GM21825 (cell line): ENCODE measurements at regions not wholly inside any gene's neighbourhood (a gene's known extent, or its start where the extent isn't known, plus 50 kb on each side); places are given as distances from the start of the nearest gene placed in this dataset.
"Not testable (repeated sequence)": the region's sequence is repeated elsewhere in the genome, so short reads cannot be mapped to it uniquely, and the experiment has no call there.

Experiments used
- ATAC-seq: cut with Tn5 transposase; IDR thresholded peaks from one replicate; pipeline ENCODE4 v1.9.1; 2021; ENCODE audit warnings: mild to moderate bottlenecking, moderate library complexity; ENCODE audit not compliant: unreplicated experiment

- ATAC-seq, result no peak
Observed at GRCh38 chr2:149686136-149687051, 98.8 kb upstream of the MMADHC start.

GRCh38 chr2:149685401-149685800 lies 97.8 kb upstream of the MMADHC start:
- ATAC-seq, result not testable (repeated sequence)

GRCh38 chr2:149679286-149679685 lies 91.7 kb upstream of the MMADHC start:
- ATAC-seq, result no peak

DNA sequence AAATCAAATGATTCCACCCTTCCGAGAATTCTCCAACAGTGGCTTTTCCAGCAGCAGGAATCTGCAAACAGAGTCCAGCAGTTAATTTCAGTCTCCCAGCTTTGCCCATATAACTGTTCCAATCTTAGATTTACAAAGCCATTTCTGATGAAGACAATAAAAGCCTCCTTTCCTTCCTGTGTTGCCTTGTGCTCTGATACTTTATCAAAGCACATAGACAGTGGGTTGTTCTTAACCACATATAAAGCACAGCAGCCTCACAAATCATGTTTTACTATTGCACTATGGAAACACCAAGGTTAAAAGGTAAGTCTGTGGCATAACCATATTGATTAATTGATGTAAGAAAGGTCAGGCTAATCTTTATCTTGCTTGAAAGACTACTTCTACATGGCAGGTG lies 89.8 kb upstream of the MMADHC start:
- ATAC-seq, result no peak

DNA sequence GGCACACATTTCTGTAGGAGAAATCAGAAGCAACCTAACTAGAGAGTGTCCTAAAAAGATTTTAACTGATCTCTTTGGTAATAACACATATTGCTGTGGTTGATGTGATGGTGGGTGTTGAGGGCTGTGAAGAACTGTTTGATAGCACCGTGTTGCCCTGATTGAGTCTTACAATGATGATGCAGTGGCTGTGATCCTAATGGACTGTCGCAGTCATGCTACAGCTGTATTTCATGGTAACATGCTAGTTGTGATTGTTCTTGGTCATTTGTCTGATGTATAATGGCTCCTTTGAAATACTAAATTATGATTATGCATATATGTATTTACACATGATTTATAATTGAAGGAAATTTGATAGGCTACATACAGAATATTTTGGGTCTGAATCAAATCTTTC lies 82.5 kb upstream of the MMADHC start:
- no peak for ATAC-seq

DNA sequence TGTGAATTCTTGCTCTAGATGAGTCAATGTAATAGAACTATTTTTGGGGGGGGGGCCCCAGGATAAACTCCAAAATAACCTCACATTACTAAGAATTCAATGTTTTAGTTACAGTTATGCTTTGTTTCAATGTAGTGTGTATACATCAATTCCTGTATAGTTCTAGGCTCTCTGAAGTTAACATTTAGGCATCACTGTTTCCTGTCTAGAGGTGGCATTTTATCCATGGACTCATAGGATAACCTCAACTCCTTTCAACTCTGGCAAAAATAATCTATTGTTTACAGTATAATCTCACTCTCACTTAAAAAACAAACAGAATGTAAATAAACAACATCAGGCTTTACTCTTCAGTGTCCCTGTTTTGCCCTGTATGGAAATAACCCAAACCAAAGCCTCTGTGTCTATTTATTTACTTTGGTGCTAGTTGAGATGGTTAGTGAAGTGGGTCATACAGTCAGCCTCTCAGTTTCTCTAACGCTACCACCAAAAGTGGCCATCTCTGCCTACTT lies 79.3 kb upstream of the MMADHC start:
- no peak for ATAC-seq

GRCh38 chr2:149664896-149665295 lies 77.3 kb upstream of the MMADHC start:
- no peak for ATAC-seq

- ATAC-seq, result no peak
Observed at GRCh38 chr2:149662556-149662955, 75.0 kb upstream of the MMADHC start.

- no peak for ATAC-seq
Observed at GRCh38 chr2:149661844-149662243, 74.3 kb upstream of the MMADHC start.

- no peak for ATAC-seq
Observed at GRCh38 chr2:149658553-149658952, 71.0 kb upstream of the MMADHC start.

GRCh38 chr2:149657401-149658040 lies 69.9 kb upstream of the MMADHC start:
- ATAC-seq, result no peak

DNA sequence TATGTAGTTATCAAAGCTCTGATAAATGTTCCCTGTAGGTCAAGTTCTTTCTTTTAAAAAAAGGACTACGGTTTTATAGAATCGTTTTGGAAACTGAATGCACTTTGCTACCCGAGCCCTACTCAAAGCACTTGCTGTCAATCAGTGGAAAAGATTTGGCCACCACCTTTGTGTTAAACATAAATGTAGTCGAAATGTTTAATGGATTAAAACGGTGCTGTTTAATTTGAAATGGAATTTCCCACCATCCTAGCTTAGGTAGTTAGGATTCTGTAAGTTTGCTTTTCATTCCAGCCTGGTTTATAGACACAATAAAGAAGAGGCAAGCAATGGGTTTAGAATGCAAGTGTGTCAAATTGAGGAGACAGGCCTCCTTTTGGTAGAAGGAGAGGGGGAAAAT lies 69.4 kb upstream of the MMADHC start:
- no peak for ATAC-seq

DNA sequence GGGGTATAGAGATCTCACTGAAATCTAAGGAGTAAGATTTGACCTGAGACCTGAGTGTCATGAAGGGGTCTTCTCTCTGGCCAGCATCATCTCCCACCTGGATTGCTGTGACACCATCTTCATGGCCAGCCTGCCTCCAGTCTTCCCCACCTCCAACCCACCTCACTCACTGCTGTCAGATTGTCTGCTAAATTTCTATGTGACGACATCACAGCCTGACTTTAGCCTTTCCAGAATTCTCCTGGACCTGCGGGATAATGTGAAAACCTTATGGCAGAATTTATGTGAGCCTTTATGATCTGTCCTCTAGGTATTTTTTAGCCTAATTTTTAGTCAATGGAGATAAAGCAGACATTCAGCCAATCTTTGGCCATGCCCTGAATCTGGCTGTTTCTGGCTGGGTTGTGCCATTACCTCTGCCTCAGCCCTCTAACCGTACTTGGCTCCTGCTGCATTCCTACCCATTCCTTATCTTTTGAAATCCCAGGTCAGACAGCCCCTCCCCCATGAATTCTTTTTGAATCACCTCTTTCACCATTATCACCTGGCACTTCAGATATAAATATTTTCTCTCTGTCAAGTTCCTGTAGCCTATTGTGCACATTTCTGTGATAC lies 66.4 kb upstream of the MMADHC start:
- ATAC-seq, result no peak

DNA sequence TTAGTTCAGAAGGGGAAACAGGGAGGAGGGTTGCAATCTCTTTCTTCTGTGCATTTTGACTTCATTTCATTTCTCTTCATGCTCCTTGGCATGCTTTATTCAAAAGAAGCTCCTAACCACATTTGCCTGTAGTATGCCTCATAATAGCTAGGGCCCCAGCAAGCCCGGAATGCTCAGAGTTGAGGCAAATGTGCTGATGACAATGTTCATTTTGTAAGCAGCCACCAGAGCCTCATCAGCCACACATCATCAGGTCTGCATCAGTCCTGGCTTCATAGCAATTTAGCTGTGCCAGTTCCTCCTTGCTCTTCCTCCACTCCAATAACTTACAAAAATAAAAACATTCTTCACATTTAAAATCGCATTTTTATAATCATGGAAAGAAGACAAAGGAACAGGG lies 65.4 kb upstream of the MMADHC start:
- ATAC-seq, result no peak

- ATAC-seq, result no peak
Observed at GRCh38 chr2:149652526-149652925, 65.0 kb upstream of the MMADHC start.

- ATAC-seq, result no peak
Observed at GRCh38 chr2:149651229-149651628, 63.7 kb upstream of the MMADHC start.

DNA sequence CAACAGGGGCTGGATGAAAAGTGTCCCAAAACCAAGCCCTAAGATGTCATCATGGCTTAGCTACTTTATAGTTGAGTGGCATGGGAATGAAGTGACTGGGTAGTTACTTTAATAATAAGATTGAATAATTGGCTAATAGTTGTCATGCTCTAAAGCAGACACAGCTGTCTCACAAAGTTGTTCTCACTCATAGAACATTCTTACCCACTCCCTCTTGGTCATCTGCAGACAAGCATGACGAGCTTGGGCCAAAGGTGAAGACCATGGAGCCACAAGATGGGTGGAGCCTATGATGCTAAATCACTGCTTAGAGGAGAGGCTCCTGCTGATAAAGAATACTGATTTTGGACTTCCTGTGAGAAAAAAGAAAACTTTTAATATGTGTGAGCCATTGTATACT lies 62.4 kb upstream of the MMADHC start:
- no peak for ATAC-seq

GRCh38 chr2:149648282-149649030 lies 60.9 kb upstream of the MMADHC start:
- no peak for ATAC-seq

DNA sequence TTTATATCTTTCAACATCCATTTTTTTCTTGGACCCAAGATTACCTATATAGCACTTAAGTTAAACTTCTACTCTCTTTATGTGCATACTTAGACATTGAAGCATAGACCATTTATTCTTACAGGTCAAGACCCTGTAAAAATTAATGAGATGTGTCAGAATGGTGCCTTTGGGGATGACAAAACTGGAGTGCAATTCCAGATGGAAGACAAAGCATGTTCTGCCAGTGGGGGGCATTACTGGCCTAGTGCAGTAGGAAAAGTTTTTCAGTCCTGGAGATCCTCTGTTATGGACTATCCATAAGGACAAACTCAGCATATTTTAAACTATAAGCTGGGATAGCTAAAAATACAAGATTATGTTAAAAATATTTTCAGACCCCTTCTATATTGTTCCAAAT lies 57.8 kb upstream of the MMADHC start:
- ATAC-seq, result no peak
